Renal cortex interstitium (tissue), 11 donors: ENCODE measurements at regions not wholly inside any gene's neighbourhood (a gene's known extent, or its start where the extent isn't known, plus 50 kb on each side); places are given as distances from the start of the nearest gene placed in this dataset.

Experiments
- DNase-seq, 11 donors: peaks; one replicate each; pipeline ENCODE4 v3.0.0-alpha.2; 2013; ENCODE audit warnings: low read depth in 9 of 11, low spot score in 4 of 11; ENCODE audit errors: extremely low read depth in 1 of 11

DNA sequence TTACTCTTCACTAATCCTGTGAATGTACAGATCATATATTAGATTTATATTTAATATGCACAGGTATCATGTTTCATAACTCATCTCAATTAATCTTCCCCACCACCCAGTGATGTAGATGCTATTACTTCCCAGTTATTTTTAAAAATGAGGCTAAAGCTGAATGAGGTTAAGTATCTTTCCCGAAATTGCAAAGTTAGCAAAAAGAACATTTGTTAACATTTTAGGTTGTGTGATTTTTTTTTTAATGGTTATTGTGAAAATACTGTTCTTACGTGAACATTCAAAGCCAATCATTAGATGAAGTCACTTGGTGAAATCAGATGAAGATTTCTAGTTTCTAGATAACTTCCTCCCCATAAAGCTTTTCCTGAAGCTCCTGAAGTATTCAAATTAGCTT, 186.9 kb upstream of the PLEKHA5 start:
- no peak for DNase-seq

- DNase-seq = no peak
Observed at GRCh38 chr12:18943200-18943599, 186.3 kb upstream of the PLEKHA5 start.

DNA sequence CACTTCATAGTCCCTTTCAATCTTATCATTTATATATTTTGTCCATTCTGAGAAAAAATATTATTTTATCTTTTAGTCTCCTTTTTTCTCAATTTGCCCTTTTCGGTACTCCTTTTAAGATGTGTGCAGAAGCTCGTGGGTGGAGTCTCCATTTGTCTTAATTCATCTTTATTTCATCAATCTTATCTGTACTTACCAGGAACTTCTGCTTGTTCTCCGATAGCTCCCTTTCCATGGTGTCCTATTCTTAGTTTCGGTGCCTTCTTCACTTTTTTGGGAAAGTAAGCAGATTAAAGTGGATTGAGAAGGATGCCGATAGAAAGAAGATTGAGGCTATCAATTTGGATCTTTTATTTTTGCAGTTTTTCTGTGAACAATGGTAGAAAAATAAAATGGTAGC, 183.4 kb upstream of the PLEKHA5 start:
- DNase-seq = no peak

GRCh38 chr12:18951218-18951617, 178.3 kb upstream of the PLEKHA5 start:
- DNase-seq = no peak

DNA sequence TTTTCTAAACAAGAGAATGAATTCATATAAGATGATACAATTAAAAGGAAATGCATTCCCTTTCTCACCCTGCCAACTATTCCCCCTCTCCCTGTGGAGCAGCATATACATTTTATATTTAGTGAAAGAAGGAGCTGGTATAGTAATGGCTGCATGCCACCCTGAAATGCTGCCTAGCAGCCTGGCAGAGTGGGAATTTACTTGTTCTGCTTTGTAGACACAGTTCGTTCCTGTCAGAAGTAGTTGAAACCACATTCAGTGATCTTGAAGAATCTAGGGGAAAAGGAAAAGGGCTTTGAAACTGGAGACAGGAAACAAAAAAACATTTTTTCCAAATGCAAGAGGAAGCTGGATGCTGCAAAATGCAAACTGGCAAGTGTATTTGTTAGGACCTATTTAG, 176.0 kb upstream of the PLEKHA5 start:
- no peak for DNase-seq

DNA sequence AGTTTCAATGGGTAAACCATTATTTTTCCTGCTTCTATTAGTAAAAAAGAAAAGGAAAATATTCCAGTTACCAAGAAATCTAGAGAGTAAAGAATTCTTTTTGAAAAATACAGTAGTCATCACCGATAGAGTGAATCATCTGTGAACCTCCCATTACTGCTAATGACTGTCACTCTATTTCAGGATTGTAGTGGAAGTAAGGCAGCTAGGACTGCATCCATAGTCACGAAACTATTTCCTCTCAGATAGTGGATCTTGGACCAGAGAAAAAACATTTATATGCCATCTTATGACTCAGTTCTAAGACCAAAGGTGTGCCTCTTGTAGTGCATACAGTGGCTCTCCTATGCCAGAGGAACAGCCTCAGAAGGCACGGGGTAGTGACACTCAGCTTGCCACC, 173.9 kb upstream of the PLEKHA5 start:
- no peak for DNase-seq

- peak in 6 of 11 donors; percentile 1 to 10 (median 6) for DNase-seq
Observed at GRCh38 chr12:18965203-18965602, 164.3 kb upstream of the PLEKHA5 start.

- DNase-seq = no peak
Observed at GRCh38 chr12:18966954-18967353, 162.6 kb upstream of the PLEKHA5 start.

DNA sequence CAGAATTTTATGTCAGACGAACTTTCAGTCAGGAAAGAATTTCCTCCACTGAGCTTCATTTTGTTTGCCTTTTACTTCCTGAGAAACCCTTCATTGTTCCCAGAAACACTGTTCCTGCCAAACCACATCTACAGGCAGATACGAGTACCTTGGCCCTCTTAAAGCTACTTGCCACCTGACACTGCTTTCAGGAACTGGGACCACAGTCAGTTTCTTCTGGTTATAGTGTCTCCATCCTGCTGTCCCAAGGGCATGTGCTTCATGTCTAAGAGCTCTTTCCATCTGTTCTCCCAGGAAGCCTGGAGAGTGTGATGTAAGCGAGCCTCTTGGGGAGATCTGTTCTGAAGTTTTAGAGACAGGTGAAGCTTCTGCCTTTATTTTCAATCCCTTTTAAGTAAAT, 161.7 kb upstream of the PLEKHA5 start:
- DNase-seq = no peak

DNA sequence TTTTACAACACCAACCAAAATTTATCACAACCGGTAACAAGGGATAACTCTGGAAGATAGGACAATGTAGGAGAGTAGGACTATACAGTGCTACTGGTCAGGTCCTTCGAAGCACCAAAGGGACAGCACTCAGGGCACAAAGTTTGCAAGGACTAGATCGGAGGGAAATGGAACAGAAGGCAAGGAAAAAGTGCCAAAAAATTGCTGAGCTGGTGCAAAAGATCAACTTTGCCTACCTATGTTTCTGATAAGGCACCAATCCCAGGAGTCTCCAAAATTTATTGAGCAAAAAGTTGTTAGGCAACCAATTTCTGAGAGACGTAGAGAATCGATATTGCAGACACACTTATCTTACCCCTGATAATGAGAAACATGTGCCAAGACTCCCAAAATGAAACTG, 160.0 kb upstream of the PLEKHA5 start:
- DNase-seq = no peak

DNA sequence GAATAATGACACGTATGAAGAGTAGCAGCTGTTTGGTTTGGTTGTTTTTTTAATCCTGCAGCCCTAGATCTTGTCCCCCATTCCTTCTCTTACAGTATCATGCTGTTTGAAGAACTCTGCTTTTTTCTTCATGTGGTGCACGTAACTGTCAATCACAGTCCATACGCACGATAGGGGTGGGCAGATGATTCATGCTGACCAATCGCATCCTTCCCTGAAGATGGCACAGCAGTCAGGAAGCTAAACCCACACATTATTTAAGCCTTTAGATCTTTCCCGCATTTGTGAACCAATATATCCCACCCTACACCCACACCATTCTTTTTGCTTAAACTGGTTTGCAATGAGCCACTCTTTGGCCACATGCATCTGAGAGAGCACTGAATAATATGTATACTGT, 158.9 kb upstream of the PLEKHA5 start:
- DNase-seq = no peak

GRCh38 chr12:18971932-18972331, 157.6 kb upstream of the PLEKHA5 start:
- no peak for DNase-seq

- no peak for DNase-seq
Observed at GRCh38 chr12:18975933-18976332, 153.6 kb upstream of the PLEKHA5 start.

- DNase-seq = no peak
Observed at GRCh38 chr12:18979401-18980126, 150.0 kb upstream of the PLEKHA5 start.

DNA sequence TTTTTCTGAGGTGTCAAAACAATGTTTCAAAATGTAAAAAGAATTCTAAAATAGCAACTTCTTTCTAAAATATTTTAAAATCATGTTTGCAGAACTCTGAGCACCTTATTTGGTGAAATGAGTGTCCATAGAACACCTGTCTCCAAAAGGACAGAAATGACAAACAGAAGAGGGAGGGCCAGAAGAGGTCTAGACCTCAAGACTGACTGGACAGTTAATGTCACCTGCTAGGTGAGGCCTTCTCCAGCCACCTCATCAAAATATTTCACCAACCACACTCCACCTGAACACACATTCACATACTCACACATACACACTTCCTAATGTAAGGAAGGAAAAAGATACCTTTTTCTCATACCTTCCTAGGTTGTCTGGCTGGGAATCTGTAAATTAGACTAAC, 147.8 kb upstream of the PLEKHA5 start:
- no peak for DNase-seq

GRCh38 chr12:18982226-18982949, 147.1 kb upstream of the PLEKHA5 start:
- no peak for DNase-seq

GRCh38 chr12:18983854-18984253, 145.7 kb upstream of the PLEKHA5 start:
- no peak for DNase-seq

- DNase-seq = no peak
Observed at GRCh38 chr12:18990856-18991255, 138.7 kb upstream of the PLEKHA5 start.

DNA sequence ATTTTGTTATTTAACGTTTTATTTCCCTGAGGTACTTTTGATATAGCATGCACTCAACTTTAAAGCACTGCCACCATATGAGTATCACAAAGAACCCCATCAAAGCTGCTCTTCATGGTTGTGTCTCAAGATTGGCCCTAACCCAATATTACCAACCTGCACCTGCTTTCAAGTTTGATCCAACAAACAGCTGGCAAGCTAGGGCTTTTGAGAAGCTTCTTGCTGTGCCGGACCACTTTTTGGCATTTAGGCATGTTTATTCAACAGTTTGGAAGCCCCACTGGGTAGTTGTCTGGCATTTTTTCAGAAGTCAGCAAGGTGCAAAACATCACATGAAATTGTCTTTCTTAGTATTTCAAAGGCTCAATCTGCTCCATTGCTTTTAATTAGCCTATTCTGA, 137.2 kb upstream of the PLEKHA5 start:
- DNase-seq = no peak

- DNase-seq = no peak
Observed at GRCh38 chr12:18998343-18999261, 130.9 kb upstream of the PLEKHA5 start.
